ENCODE measurements at regions not wholly inside any gene's neighbourhood (a gene's known extent, or its start where the extent isn't known, plus 50 kb on each side); places are given as distances from the start of the nearest gene placed in this dataset.

DNA sequence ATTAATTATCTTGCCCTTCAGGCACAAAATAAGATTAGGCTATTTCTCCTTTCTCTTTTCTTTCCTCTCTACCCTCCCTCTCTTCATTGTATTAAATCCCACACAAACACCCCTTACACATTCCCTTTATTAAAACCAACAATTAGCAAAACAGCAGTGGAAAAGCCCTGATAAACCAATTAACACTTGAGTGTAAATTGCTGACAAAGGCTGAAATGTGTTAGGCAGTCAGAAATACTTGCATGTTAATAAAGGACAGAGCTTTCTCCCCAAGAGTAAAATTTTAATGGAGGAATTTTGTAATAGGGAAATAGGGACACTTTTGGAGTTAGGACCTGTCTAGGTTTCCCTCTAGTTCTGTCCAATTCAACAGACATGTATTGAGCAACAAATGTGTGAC, 370.9 kb downstream of the MRPS30 start:
- H3K27me3 ChIP-seq, result no peaks in the 10 kb centered on the region
- H3K9me3 ChIP-seq, result no peaks in the 10 kb centered on the region
- H3K4me1 ChIP-seq, result no peaks in the 10 kb centered on the region
- H3K27ac ChIP-seq, result no peak overlapping the region
- H3K36me3 ChIP-seq, result no peaks in the 10 kb centered on the region
- no peak overlapping the region for H3K4me3 ChIP-seq
- DNase-seq (ENCODE audit: extremely low spot score in 2 of 2), result no peak
- intact Hi-C loops (cut with DNase I), result no loop called here
- no peak for TF ChIP-seq POLR2AphosphoS5 (IDR thresholded peaks at IDR 0.05; ENCODE audit: insufficient read depth in 1 of 2, low read depth in 1 of 2)
- no peak for TF ChIP-seq POLR2A (IDR thresholded peaks at IDR 0.05)
- no peak for TF ChIP-seq CTCF (IDR thresholded peaks at IDR 0.05)

DNA sequence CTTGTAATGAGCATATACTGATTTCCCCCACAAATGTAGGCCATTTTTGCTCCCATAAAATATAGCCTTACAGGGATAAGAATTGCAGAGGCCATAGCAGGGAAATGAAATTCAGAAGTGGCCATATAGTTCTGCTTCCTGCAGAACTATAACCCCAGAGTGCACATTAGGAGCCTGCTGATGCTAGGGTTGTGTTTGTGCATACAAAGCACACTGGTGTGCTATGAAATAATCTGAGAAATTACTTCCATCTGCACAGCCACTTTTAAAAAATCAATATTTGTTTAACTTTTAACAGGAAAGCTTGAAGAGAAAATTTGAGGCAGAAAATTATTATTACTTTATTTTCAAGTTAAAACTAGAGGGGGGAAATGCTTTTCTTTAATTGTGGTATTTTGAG, 380.3 kb downstream of the MRPS30 start:
- H3K27me3 ChIP-seq, result no peaks in the 10 kb centered on the region
- H3K4me1 ChIP-seq, result no peaks in the 10 kb centered on the region
- no peak overlapping the region for H3K4me3 ChIP-seq
- intact Hi-C loops (cut with DNase I), result no loop called here
- TF ChIP-seq POLR2AphosphoS5 (IDR thresholded peaks at IDR 0.05; ENCODE audit: insufficient read depth in 1 of 2, low read depth in 1 of 2) (no peak), POLR2A (IDR thresholded peaks at IDR 0.05) (no peak), CTCF (IDR thresholded peaks at IDR 0.05) (no peak)
- H3K36me3 ChIP-seq, result no peaks in the 10 kb centered on the region
- no peak overlapping the region for H3K27ac ChIP-seq
- no peaks in the 10 kb centered on the region for H3K9me3 ChIP-seq
- no peak for DNase-seq (ENCODE audit: extremely low spot score in 2 of 2)

DNA sequence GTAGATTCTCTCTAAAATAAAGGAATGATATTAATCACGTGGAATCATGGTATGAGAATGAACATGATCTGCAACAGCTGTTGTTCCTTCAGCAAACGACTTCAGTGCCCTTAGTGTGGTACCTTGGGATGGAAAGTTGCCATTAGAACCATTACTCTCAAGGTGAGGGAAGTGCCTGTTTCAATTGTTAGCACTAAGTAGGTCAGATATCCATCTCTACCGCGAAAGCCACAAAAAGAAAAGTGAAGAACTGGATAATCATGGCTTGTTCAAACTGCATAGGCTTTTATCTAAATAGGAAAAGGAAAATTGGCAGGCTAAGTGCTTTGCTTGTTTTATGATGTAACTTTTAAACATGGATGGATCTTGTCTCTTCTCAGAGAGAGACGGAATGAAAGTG, 380.7 kb downstream of the MRPS30 start:
- no peak overlapping the region for H3K4me3 ChIP-seq
- H3K36me3 ChIP-seq, result no peaks in the 10 kb centered on the region
- TF ChIP-seq POLR2AphosphoS5 (IDR thresholded peaks at IDR 0.05; ENCODE audit: insufficient read depth in 1 of 2, low read depth in 1 of 2) (no peak), CTCF (IDR thresholded peaks at IDR 0.05) (no peak), POLR2A (IDR thresholded peaks at IDR 0.05) (no peak)
- intact Hi-C loops (cut with DNase I), result no loop called here
- H3K27ac ChIP-seq, result no peak overlapping the region
- no peaks in the 10 kb centered on the region for H3K4me1 ChIP-seq
- H3K27me3 ChIP-seq, result no peaks in the 10 kb centered on the region
- no peaks in the 10 kb centered on the region for H3K9me3 ChIP-seq
- no peak for DNase-seq (ENCODE audit: extremely low spot score in 2 of 2)

GRCh38 chr5:45195026-45195425, 386.3 kb downstream of the MRPS30 start:
- no peaks in the 10 kb centered on the region for H3K4me1 ChIP-seq
- H3K9me3 ChIP-seq, result no peaks in the 10 kb centered on the region
- H3K27ac ChIP-seq, result no peak overlapping the region
- H3K4me3 ChIP-seq, result no peak overlapping the region
- intact Hi-C loops (cut with DNase I), result loop anchor here (5.0 kb wide), 1 partner anchor 977 kb away; no protein-coding TSS in a partner anchor
- no peaks in the 10 kb centered on the region for H3K27me3 ChIP-seq
- H3K36me3 ChIP-seq, result no peaks in the 10 kb centered on the region
- DNase-seq (ENCODE audit: extremely low spot score in 2 of 2), result no peak
- TF ChIP-seq POLR2A (IDR thresholded peaks at IDR 0.05) (no peak), POLR2AphosphoS5 (IDR thresholded peaks at IDR 0.05; ENCODE audit: insufficient read depth in 1 of 2, low read depth in 1 of 2) (no peak), CTCF (IDR thresholded peaks at IDR 0.05) (no peak)

All from vagina (tissue), 2 donors.